NCI-H82 treated with DMSO at 0.1 percent for 48 hours (cell line): ENCODE measurements at regions not wholly inside any gene's neighbourhood (a gene's known extent, or its start where the extent isn't known, plus 50 kb on each side); places are given as distances from the start of the nearest gene placed in this dataset.
A peak's percentile ranks its signal among the peaks of the same experiment; 100 is the strongest.

ENCODE experiments used
- DNase-seq: peaks from one replicate; lab custom pipeline; 2025; ENCODE audit not compliant: unreplicated experiment; lab: John Stamatoyannopoulos, UW

DNA sequence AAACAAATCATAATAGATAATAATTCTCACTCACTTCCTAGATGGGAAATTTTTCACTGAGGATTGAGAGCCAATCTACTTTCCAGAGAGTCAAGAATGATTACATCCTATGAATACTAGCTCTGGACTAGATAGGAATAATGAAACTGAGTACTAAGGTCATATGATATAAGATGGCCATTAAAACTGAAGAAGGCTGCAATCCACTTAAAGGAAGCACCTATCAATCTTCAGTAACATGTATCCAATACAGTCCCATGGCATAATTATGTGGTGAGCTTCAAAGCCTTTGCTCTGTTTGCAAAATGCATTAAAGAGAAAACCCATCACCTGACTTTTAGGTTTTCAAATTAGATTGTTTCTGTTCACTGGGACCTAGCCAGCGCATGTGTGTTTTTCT lies 398.0 kb upstream of the MEIS1 start:
- no peak for DNase-seq

- DNase-seq = no peak
Measured at GRCh38 chr2:66034467-66034866, 400.5 kb upstream of the MEIS1 start.

- no peak for DNase-seq
Measured at GRCh38 chr2:66032226-66032775, 402.6 kb upstream of the MEIS1 start.

DNA sequence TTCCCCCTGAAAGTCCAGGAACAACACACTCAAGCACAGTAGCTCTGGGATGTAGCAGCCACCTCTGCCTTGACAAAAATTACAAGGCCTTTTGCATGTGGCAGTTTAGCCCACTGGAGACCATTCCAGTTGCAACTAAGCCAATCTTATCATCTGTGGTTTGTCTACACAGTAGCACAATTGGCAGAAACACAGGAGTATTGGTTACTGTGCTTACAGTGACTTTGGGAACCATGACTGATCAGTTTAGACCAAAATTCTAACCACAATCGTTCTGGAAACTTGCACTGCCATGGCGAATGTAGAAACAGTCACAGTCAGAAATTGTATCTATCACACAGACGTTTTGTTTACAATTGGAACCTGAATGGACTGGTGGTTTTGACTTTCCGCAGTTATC lies 403.7 kb upstream of the MEIS1 start:
- DNase-seq = no peak

GRCh38 chr2:66030553-66030952 lies 404.4 kb upstream of the MEIS1 start:
- DNase-seq = peak; percentile 4

GRCh38 chr2:66024391-66024790 lies 410.5 kb upstream of the MEIS1 start:
- DNase-seq = peak; percentile 72

GRCh38 chr2:66021296-66021695 lies 413.6 kb upstream of the MEIS1 start:
- DNase-seq = no peak

GRCh38 chr2:66017763-66018162 lies 417.2 kb upstream of the MEIS1 start:
- no peak for DNase-seq

- DNase-seq = no peak
Measured at GRCh38 chr2:66014450-66014849, 420.5 kb upstream of the MEIS1 start.

- DNase-seq = no peak
Measured at GRCh38 chr2:66013456-66013855, 421.5 kb upstream of the MEIS1 start.

- no peak for DNase-seq
Measured at GRCh38 chr2:66003931-66004330, 431.0 kb upstream of the MEIS1 start.

DNA sequence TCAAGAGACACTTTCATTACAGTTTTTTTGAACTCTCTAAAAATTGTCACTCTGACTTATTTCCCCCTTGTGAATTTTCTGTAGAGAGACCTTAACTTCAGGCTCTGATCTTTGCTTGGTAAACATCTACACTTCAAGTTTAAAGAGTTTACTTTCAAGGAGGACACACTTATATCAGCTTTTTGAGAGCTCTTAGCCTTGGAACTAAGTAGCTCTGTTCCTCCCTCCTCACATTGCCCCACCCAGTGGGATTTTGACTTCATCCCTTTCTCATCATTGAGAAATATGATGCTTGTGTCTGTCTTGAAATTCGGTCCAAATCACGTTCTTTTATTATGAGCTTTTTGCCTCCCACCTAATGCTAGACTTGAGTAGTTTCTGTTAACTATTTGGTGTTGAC lies 433.4 kb upstream of the MEIS1 start:
- DNase-seq = no peak

DNA sequence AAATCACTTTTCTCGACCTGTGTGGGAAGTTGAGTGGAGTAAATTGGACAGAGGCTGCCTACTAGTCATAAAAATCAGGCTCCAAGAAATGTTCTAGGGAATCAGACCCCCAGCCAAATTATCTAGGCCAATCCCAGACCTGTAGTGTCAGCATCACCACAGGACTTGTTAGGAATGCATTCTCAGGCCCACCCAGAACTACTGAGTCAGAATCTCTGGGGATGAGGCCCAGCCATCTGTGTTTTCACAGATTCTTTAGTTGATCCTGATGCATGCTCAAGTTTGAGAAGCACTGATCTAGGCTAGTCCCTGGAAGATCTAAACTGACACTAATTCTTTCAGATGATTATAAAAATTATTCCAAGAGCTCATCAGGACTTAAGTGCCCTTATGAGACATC lies 434.0 kb upstream of the MEIS1 start:
- DNase-seq = no peak

DNA sequence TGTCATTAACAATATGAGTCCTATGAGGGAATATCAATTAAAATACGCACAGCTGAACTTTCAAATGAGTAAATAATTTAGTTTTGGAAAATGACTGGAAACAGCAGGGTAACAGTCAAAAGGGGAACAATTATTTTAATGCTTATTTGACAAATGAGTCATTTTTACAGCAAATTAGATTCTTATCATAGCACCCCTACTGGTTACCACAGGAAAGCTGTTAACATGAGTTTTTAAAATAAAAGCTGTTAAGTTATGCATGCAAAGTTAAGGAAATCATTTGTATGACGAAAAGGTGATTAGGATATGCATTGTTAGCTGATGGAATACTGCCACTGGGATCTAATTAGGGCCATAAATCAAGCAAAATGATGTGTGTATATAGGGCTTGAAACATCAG lies 435.1 kb upstream of the MEIS1 start:
- no peak for DNase-seq

DNA sequence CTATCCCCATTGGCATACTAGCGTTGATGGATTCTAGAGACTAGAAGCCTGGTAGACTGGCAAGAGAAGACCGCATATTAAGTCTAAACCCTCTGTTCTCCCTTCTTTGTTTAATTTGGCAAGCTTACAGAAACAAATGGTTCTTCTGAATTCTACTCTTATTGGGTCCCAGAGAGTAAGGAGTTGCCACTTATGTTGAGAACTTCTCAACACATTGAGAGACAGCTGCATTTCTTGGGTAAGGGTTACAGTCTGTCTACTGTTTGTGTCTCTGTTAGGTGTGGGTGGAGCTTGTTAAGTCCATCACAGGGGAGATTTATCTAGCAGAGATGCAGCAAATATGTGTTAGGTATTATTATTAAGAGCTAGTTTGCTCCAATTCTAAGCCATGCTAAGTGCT lies 435.8 kb upstream of the MEIS1 start:
- DNase-seq = no peak

DNA sequence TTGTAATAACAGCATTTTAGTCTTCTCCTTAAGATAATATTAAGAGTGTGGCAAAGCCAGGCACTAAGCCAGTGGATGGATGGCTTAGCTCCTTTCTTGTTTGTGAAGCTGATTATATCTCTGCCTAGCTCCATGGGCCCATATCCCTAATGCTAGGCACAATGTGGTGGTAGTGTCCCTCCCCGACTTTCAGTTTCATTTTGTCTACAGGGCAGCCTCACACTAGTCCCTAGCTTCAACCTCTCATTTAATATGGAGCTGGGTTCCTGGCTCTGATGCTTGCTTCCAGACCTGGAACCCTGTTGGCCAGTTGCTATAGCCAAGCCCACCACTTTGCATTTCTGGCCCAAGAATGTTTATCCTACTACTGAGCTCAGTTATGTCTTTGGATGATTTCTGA lies 437.0 kb upstream of the MEIS1 start:
- DNase-seq = no peak

- DNase-seq = no peak
Measured at GRCh38 chr2:65992198-65992554, 442.7 kb upstream of the MEIS1 start.

DNA sequence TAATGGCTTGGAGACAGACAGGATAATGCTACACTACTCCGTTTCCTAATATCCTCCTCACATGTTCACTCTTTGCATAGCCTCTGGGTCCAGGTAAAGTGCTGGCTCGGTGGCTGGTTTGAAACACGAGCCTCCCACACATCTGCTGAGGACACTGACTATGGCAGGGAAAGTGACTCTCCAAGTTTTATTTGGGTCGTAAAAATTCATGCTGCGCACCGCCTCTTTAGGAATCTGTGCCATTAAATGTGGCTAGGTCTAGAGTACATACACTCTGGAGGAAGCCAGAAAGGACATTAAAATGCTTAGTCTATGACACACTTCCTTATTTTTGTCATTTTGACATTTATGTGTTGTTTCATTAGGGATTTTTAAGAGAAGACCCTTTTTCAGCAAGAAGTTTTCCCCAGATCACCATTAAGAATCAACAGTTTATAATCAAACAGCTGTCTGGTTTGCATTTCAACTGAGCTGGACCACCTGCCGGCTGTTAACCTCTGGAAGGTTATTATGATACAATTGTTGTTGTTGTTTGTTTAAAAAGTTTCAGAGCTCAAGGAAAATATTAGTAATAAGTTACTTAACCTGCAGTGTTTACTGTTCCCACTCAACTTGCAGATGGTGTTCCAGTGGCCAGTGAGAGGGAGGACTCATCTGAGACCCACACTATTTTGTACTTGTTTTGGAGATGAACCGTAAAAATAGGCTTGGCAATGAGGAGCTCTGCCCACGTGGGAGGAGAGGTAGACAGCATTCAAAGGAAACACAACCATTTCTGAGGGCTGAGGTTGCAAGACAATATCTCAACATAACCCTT lies 443.3 kb upstream of the MEIS1 start:
- no peak for DNase-seq

GRCh38 chr2:65985986-65986385 lies 448.9 kb upstream of the MEIS1 start:
- DNase-seq = no peak

GRCh38 chr2:65980531-65980930 lies 454.4 kb upstream of the MEIS1 start:
- DNase-seq = no peak

GRCh38 chr2:65979446-65979845 lies 455.5 kb upstream of the MEIS1 start:
- no peak for DNase-seq

GRCh38 chr2:65974067-65974723 lies 460.7 kb upstream of the MEIS1 start:
- no peak for DNase-seq

GRCh38 chr2:65969161-65969560 lies 465.8 kb upstream of the MEIS1 start:
- DNase-seq = no peak
